Activated naive CD4-positive, alpha-beta T cell treated with anti-CD3 and anti-CD28 coated beads for 36 hours (primary cell): ENCODE measurements at regions not wholly inside any gene's neighbourhood (a gene's known extent, or its start where the extent isn't known, plus 50 kb on each side); places are given as distances from the start of the nearest gene placed in this dataset.
"Not testable (repeated sequence)": the region's sequence is repeated elsewhere in the genome, so short reads cannot be mapped to it uniquely, and the experiment has no call there.

ENCODE experiments used
- CTCF ChIA-PET: fragments of 350-600 bp; sonication (Branson Sonifier 250); formaldehyde crosslinking; loops from one replicate; lab custom pipeline; 2021; ENCODE audit warnings: antibody characterized with exemption; lab: Charles Lee
- DNase-seq: peaks from one replicate; pipeline ENCODE4 v3.0.0-alpha.2; 2020
- H3K27ac Mint-ChIP-seq: one replicate; pipeline ENCODE4 v1.8.0; 2021; ENCODE audit warnings: mild to moderate bottlenecking, mixed read lengths
- H3K27me3 Mint-ChIP-seq: one replicate; pipeline ENCODE4 v1.8.0; 2021; ENCODE audit warnings: low read depth, mixed read lengths
- H3K36me3 Mint-ChIP-seq: one replicate; pipeline ENCODE4 v1.8.0; 2021; ENCODE audit warnings: low read depth, mixed read lengths
- H3K4me1 Mint-ChIP-seq: one replicate; pipeline ENCODE4 v1.8.0; 2021; ENCODE audit warnings: low read depth, mixed read lengths
- H3K4me3 Mint-ChIP-seq: one replicate; pipeline ENCODE4 v1.8.0; 2021; ENCODE audit warnings: mild to moderate bottlenecking, moderate library complexity, mixed read lengths
- H3K9me3 Mint-ChIP-seq: one replicate; pipeline ENCODE4 v1.8.0; 2021; ENCODE audit warnings: mixed read lengths
- intact Hi-C: fragments of 100-400 bp; cut with micrococcal nuclease; formaldehyde crosslinking; loops from one replicate; pipeline ENCODE4 v1.15.1; 2023

DNA sequence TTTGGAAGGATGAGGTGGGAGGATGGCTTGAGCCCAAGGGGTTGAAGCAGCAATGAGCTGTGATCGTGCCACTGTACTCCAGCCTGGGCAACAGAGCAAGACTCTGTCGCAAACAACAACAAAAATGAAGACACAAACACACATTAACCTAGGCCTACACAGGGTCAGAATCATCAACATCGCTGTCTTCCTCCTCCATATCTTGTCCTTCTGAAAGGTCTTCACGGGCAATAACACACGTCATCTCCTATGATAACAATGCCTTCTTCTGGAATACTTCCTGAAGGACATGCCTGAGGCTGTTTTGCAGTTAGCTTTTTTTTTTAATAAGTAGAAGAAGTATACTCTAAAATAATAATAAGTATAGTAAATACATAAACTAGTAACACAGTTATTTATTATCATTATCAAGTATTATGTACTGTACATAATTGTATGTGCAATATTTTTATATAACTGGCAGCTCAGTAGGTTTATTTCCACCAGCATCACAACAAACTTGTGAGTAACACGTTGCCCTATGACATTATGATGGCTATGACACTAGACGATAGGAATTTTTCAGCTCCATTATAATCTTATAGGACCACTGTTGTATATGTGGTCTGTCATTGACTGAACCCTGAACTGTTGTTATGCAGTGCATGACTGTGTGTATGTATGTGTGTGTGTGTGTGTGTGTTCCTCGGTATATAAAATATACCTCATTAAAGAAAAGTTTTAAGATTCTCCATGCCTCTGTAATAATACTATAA is 69.2 kb upstream of the MAML3 start:
- intact Hi-C loops, result no loop called here
- CTCF ChIA-PET, result interaction anchor here (0.8 kb wide), 1 partner anchor 489 kb away, joined by 3 read pairs; no protein-coding TSS in a partner anchor
- Mint-ChIP-seq H3K9me3 (no peaks in the 10 kb centered on the region), H3K36me3 (no peaks in the 10 kb centered on the region), H3K27me3 (no peaks in the 10 kb centered on the region), H3K4me1 (no peaks in the 10 kb centered on the region), H3K4me3 (no peak overlapping the region), H3K27ac (no peak overlapping the region)
- no peak for DNase-seq

DNA sequence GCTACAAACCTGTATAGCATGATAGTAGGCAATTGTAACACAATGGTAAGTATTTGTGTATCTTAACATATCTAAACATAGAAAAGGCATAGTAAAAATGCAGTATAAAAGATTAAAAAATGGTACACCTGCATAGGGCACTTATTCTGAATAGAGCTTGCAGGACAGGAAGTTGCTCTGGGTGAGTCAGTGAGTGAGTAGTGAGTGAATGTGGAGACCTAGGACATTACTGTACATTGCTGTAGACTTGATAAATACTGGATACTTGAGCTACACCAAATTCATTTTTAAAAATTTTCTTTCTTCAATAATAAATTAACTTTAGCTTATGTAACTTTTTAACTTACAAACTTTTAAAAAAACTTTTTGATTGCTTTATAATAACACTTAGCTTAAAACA is 68.2 kb upstream of the MAML3 start:
- intact Hi-C loops, result no loop called here
- Mint-ChIP-seq H3K4me1 (no peaks in the 10 kb centered on the region), H3K27me3 (no peaks in the 10 kb centered on the region), H3K36me3 (no peaks in the 10 kb centered on the region), H3K27ac (no peak overlapping the region), H3K4me3 (no peak overlapping the region), H3K9me3 (no peaks in the 10 kb centered on the region)
- DNase-seq, result no peak
- CTCF ChIA-PET, result no interaction called here

DNA sequence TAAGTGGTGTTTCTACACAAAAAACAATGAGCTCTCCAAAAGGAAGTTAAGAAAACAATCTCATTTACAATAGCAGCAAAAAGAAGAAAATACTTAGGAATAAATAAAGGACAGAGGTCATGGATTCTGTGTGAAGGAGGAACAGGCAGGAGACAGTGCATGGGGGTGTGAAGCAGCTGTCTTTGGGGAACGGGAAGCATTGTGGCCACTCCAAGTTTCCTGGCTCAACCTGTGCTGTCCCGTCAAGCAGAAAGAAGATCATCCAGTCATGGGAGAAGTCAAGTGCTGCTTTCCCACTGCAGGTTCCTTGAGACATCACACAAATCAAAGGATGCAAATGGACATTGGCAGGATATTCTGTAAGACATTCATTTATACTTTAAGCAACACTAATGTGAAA is 66.1 kb upstream of the MAML3 start:
- peaks cover 1% of the 10 kb centered on the region for H3K27me3 Mint-ChIP-seq
- no peak for DNase-seq
- no peak overlapping the region for H3K27ac Mint-ChIP-seq
- H3K36me3 Mint-ChIP-seq, result no peaks in the 10 kb centered on the region
- no peaks in the 10 kb centered on the region for H3K9me3 Mint-ChIP-seq
- intact Hi-C loops, result no loop called here
- CTCF ChIA-PET, result no interaction called here
- H3K4me3 Mint-ChIP-seq, result no peak overlapping the region
- no peaks in the 10 kb centered on the region for H3K4me1 Mint-ChIP-seq

DNA sequence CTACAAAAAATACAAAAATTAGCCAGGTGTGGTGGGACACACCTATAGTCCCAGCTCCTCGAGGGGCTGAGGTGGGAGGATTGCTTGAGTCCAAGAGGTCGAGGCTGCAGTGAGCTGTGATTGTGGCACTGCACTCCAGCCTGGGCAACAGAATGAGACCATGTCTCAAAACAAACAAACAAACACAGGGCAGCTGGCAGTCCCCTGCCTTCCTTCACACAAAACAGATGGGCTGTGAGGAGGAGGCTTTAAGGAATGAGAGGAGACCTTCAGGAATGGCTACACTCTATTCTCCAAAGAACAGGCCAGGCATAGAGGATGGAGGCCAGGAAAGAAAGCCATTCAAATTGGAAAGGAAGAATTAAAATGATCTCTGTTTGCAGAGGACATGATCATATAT is 65.6 kb upstream of the MAML3 start:
- Mint-ChIP-seq H3K4me1 (no peaks in the 10 kb centered on the region), H3K36me3 (no peaks in the 10 kb centered on the region), H3K9me3 (no peaks in the 10 kb centered on the region), H3K27ac (no peak overlapping the region), H3K4me3 (no peak overlapping the region), H3K27me3 (peaks cover 2% of the 10 kb centered on the region)
- DNase-seq, result no peak
- intact Hi-C loops, result no loop called here
- CTCF ChIA-PET, result no interaction called here

DNA sequence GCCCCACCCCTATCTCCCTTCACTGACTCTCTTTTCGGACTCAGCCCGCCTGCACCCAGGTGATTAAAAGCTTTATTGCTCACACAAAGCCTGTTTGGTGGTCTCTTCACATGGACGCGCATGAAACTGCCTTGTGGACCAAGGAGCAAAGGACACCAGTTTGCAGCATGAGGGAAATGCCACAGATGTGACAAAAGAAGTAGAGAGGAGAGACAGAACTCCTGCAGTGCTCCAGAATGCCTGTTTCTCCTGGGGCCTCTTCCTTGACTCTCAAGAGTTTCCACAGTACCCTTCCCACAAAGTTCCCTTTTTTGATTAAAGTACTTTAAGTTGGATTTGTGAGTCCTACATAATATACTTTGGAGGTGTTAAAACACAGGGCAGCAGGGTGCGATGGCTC is 65.1 kb upstream of the MAML3 start:
- H3K27me3 Mint-ChIP-seq, H3K9me3 Mint-ChIP-seq, DNase-seq, H3K4me3 Mint-ChIP-seq, CTCF ChIA-PET, H3K36me3 Mint-ChIP-seq, H3K27ac Mint-ChIP-seq, H3K4me1 Mint-ChIP-seq, intact Hi-C loops: not testable (repeated sequence)

DNA sequence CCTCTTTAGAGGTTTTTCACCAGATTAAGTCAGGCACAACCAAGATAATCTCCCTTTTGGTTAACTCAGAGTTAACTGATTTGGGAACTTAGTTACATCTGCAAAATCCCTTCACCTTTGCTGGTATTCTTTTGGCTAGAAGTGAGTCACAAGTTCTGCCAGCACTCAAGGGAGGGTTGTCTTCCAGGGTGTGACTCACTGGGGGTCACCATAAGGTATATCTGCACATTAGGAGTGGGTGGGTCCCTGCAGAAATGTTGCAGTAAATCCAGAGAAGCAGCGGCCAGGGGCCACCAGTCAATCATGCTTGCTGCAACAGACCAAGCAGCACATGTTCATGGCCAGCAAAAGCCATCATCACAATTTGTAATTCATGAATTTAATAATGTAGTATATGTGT is 59.8 kb upstream of the MAML3 start:
- no peaks in the 10 kb centered on the region for H3K36me3 Mint-ChIP-seq
- peaks cover 2% of the 10 kb centered on the region for H3K27me3 Mint-ChIP-seq
- CTCF ChIA-PET, result no interaction called here
- intact Hi-C loops, result no loop called here
- no peaks in the 10 kb centered on the region for H3K9me3 Mint-ChIP-seq
- no peak for DNase-seq
- no peak overlapping the region for H3K4me3 Mint-ChIP-seq
- peaks cover 2% of the 10 kb centered on the region for H3K4me1 Mint-ChIP-seq
- H3K27ac Mint-ChIP-seq, result no peak overlapping the region

DNA sequence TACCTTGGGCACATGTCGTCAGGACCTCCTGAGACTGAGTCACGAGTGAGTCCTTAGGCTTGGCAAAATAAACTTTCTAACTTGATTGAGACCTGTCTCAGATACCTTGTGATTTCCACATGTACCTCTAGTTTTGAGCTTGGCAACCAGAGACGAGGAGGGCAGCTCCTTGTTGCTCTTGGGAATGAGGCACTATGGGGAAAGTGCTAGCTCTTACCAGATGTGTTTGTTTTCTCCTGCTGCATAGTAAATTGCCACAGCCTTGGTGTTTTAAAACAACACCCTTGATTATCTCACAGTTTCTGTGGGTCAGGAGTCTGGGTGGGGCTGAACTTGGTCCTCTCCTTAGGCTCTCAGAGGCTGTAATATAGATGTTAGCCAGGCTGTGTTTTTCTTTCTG is 59.1 kb upstream of the MAML3 start:
- no peak overlapping the region for H3K4me3 Mint-ChIP-seq
- intact Hi-C loops, result no loop called here
- H3K4me1 Mint-ChIP-seq, result peaks cover 2% of the 10 kb centered on the region
- no peaks in the 10 kb centered on the region for H3K36me3 Mint-ChIP-seq
- CTCF ChIA-PET, result interaction anchor here (0.6 kb wide), 1 partner anchor 46 kb away, joined by 3 read pairs; no protein-coding TSS in a partner anchor
- no peak for DNase-seq
- H3K9me3 Mint-ChIP-seq, result no peaks in the 10 kb centered on the region
- H3K27me3 Mint-ChIP-seq, result peaks cover 2% of the 10 kb centered on the region
- no peak overlapping the region for H3K27ac Mint-ChIP-seq

DNA sequence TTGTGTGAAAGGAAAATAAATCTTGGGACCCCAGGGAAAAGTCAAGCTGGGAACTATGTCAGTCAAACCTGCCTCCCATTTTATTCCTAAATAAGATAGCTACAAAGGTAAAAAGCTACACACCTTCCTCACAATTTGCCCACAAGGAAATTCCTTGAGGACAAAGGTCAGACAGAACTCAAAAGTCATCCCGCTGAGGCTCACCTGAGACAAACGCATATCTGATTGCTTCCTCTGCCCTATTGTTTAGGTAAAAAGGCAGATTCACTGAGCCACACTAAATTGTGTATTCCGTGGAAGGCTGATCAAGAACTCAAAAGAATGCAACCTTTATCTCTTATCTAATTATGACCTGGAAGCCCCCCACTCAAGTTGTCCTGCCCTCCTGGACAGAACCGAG is 58.7 kb upstream of the MAML3 start:
- H3K4me3 Mint-ChIP-seq, result no peak overlapping the region
- intact Hi-C loops, result no loop called here
- no peak for DNase-seq
- H3K9me3 Mint-ChIP-seq, result no peaks in the 10 kb centered on the region
- H3K27ac Mint-ChIP-seq, result no peak overlapping the region
- CTCF ChIA-PET, result interaction anchor here (0.6 kb wide), 1 partner anchor 46 kb away, joined by 3 read pairs; no protein-coding TSS in a partner anchor
- no peaks in the 10 kb centered on the region for H3K36me3 Mint-ChIP-seq
- peaks cover 2% of the 10 kb centered on the region for H3K4me1 Mint-ChIP-seq
- peaks cover 2% of the 10 kb centered on the region for H3K27me3 Mint-ChIP-seq

DNA sequence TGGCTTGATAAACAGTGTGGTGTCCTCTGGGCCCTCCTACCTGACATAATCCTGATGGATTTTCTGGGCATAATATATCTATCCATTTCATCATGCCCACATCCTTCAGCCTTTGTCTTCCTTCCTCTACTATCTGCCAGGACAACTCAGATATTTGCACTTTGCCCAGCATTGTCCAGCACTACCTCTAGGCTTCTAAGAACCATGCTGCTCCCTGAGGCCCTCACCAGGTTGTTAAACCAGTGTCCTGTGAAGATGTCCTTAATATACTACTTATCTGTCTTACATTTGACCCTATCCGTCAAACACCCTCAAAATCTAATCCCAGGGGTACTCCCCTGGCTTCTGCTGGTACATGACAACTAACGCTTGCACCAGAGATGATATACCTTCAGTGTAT is 58.2 kb upstream of the MAML3 start:
- no peaks in the 10 kb centered on the region for H3K9me3 Mint-ChIP-seq
- CTCF ChIA-PET, result no interaction called here
- H3K36me3 Mint-ChIP-seq, result no peaks in the 10 kb centered on the region
- H3K4me1 Mint-ChIP-seq, result peaks cover 2% of the 10 kb centered on the region
- intact Hi-C loops, result no loop called here
- H3K27ac Mint-ChIP-seq, result no peak overlapping the region
- no peak for DNase-seq
- H3K4me3 Mint-ChIP-seq, result no peak overlapping the region
- H3K27me3 Mint-ChIP-seq, result peaks cover 2% of the 10 kb centered on the region

DNA sequence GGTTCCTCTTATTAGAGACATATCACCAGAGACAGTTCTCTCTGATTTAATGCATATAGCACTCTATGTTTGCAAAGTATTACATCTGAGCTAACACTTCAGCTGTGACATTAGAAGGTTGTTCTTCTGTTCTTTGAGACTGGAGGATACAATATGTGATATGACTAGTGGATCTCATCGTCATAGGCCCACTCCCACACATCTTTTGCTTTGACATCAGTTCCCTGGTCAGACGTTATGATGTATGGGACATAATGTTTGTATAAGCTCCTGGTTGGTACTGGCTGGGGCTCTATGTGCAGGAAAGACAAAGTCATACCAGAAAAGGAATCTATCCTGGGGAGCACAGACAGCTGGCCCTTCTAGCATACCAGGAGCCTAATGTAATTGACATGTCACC is 57.7 kb upstream of the MAML3 start:
- Mint-ChIP-seq H3K27ac (no peak overlapping the region), H3K36me3 (no peaks in the 10 kb centered on the region), H3K27me3 (peaks cover 2% of the 10 kb centered on the region), H3K9me3 (no peaks in the 10 kb centered on the region), H3K4me3 (no peak overlapping the region), H3K4me1 (peaks cover 2% of the 10 kb centered on the region)
- CTCF ChIA-PET, result no interaction called here
- intact Hi-C loops, result no loop called here
- DNase-seq, result no peak

DNA sequence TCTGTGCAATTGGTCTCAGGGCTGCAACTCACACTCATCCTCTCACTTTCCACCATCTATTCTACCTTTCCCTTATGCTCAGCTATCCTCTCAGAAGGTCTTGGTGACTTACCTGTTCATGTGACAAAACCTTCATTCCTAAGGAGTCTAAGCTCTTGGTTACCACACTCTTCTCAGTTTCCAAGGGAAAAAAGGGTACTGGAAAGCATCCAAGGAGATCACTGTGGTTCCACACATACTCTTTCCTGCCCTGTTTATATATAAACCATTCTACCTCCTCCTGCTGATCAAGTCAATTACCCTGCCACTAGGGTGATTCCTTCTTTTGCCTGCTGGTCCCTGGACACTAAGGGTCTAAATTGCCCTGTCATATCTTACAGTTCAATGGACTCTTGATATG is 57.2 kb upstream of the MAML3 start:
- no peak overlapping the region for H3K4me3 Mint-ChIP-seq
- H3K27me3 Mint-ChIP-seq, result peaks cover 2% of the 10 kb centered on the region
- no peak overlapping the region for H3K27ac Mint-ChIP-seq
- no peaks in the 10 kb centered on the region for H3K36me3 Mint-ChIP-seq
- intact Hi-C loops, result no loop called here
- H3K9me3 Mint-ChIP-seq, result no peaks in the 10 kb centered on the region
- no peak for DNase-seq
- H3K4me1 Mint-ChIP-seq, result peaks cover 2% of the 10 kb centered on the region
- CTCF ChIA-PET, result no interaction called here

DNA sequence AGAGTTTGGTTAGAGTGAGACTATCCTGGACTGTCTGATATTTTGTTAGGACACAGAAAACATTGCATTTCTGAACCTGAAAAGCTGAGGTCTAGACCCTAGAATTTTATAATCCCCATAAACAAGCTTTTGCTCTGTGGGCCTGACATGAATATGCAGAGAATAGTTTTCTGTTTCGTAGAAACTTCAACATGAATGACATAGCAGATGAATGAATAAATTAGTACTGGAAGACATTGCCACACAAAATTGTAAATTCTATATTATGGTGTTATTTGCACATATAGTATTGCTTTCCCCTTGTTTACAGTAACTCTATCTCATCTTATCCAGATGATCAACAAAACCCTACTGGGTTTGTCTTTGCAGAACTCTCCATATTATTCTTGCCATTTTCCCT is 54.9 kb upstream of the MAML3 start:
- no peaks in the 10 kb centered on the region for H3K9me3 Mint-ChIP-seq
- H3K27me3 Mint-ChIP-seq, result no peaks in the 10 kb centered on the region
- H3K27ac Mint-ChIP-seq, result no peak overlapping the region
- H3K4me3 Mint-ChIP-seq, result no peak overlapping the region
- intact Hi-C loops, result no loop called here
- H3K4me1 Mint-ChIP-seq, result peaks cover 2% of the 10 kb centered on the region
- CTCF ChIA-PET, result no interaction called here
- DNase-seq, result no peak
- no peaks in the 10 kb centered on the region for H3K36me3 Mint-ChIP-seq
